Nephron (organoid): ENCODE measurements at regions not wholly inside any gene's neighbourhood (a gene's known extent, or its start where the extent isn't known, plus 50 kb on each side); places are given as distances from the start of the nearest gene placed in this dataset.

Source experiments
- H3K27ac Mint-ChIP-seq, 3 experiments: 2 replicates each; pipeline ENCODE4 v1.8.0; 2020; ENCODE audit warnings: mixed read lengths in 3 of 3, mild to moderate bottlenecking in 2 of 3, moderate library complexity in 1 of 3
- H3K27me3 Mint-ChIP-seq: 2 replicates; pipeline ENCODE4 v1.8.0; 2021; ENCODE audit warnings: low read depth, mild to moderate bottlenecking, moderate library complexity, mixed read lengths
- H3K36me3 Mint-ChIP-seq: 2 replicates; pipeline ENCODE4 v1.8.0; 2020; ENCODE audit warnings: low read depth, mixed read lengths
- H3K4me1 Mint-ChIP-seq: 2 replicates; pipeline ENCODE4 v1.8.0; 2020; ENCODE audit warnings: mixed read lengths
- H3K4me3 Mint-ChIP-seq, 3 experiments: 2 replicates each; pipeline ENCODE4 v1.8.0; 2020; ENCODE audit warnings: mild to moderate bottlenecking in 3 of 3, mixed read lengths in 3 of 3, moderate library complexity in 2 of 3
- H3K9me3 Mint-ChIP-seq: 2 replicates; pipeline ENCODE4 v1.8.0; 2020; ENCODE audit warnings: mixed read lengths
- CTCF ChIP-seq, 3 experiments: fragments of 200-600 bp; sonication (generic); IDR thresholded peaks; one replicate each; pipeline ENCODE4 v1.5.0; 2021; ENCODE audit warnings: antibody characterized with exemption in 3 of 3; ENCODE audit not compliant: unreplicated experiment in 3 of 3

GRCh38 chr2:220664272-220665107, 907.6 kb downstream of the EPHA4 start:
- H3K27ac Mint-ChIP-seq, result peak overlapping the region in 1 of 3 experiments; percentile 3
- no peak for TF ChIP-seq CTCF (IDR thresholded peaks at IDR 0.05; ENCODE audit: unreplicated experiment in 3 of 3)
- no peaks in the 10 kb centered on the region for H3K36me3 Mint-ChIP-seq
- no peaks in the 10 kb centered on the region for H3K4me1 Mint-ChIP-seq
- H3K4me3 Mint-ChIP-seq, result no peak overlapping the region
- no peaks in the 10 kb centered on the region for H3K27me3 Mint-ChIP-seq
- H3K9me3 Mint-ChIP-seq, result peaks cover 5% of the 10 kb centered on the region

GRCh38 chr2:220665108-220665471, 907.0 kb downstream of the EPHA4 start:
- Mint-ChIP-seq H3K36me3 (no peaks in the 10 kb centered on the region), H3K4me1 (no peaks in the 10 kb centered on the region), H3K4me3 (no peak overlapping the region)

GRCh38 chr2:220669324-220669723, 902.8 kb downstream of the EPHA4 start:
- TF ChIP-seq CTCF (IDR thresholded peaks at IDR 0.05; ENCODE audit: unreplicated experiment in 3 of 3), result no peak
- Mint-ChIP-seq H3K9me3 (peaks cover 8% of the 10 kb centered on the region), H3K4me1 (no peaks in the 10 kb centered on the region), H3K36me3 (no peaks in the 10 kb centered on the region), H3K27me3 (no peaks in the 10 kb centered on the region), H3K27ac (no peak overlapping the region), H3K4me3 (no peak overlapping the region)

More at GRCh38 chr2:220665108-220665471, 907.0 kb downstream of the EPHA4 start:
- Mint-ChIP-seq H3K27me3 (no peaks in the 10 kb centered on the region), H3K27ac (peak overlapping the region in 1 of 3 experiments; percentile 3), H3K9me3 (peaks cover 8% of the 10 kb centered on the region)
- TF ChIP-seq CTCF (IDR thresholded peaks at IDR 0.05; ENCODE audit: unreplicated experiment in 3 of 3), result no peak

- Mint-ChIP-seq H3K36me3 (no peaks in the 10 kb centered on the region), H3K4me3 (no peak overlapping the region), H3K27me3 (no peaks in the 10 kb centered on the region), H3K9me3 (peaks cover 8% of the 10 kb centered on the region), H3K27ac (no peak overlapping the region), H3K4me1 (no peaks in the 10 kb centered on the region)
- TF ChIP-seq CTCF (IDR thresholded peaks at IDR 0.05; ENCODE audit: unreplicated experiment in 3 of 3), result no peak
Observed at GRCh38 chr2:220670511-220670910, 901.6 kb downstream of the EPHA4 start.

- TF ChIP-seq CTCF (IDR thresholded peaks at IDR 0.05; ENCODE audit: unreplicated experiment in 3 of 3), result no peak
- H3K9me3 Mint-ChIP-seq, result peaks cover 8% of the 10 kb centered on the region
- no peak overlapping the region for H3K27ac Mint-ChIP-seq
- no peaks in the 10 kb centered on the region for H3K36me3 Mint-ChIP-seq
- H3K27me3 Mint-ChIP-seq, result no peaks in the 10 kb centered on the region
- H3K4me3 Mint-ChIP-seq, result no peak overlapping the region
- no peaks in the 10 kb centered on the region for H3K4me1 Mint-ChIP-seq
Observed at GRCh38 chr2:220673151-220673874, 898.8 kb downstream of the EPHA4 start.
